IMR-90 (cell line): ENCODE measurements at regions not wholly inside any gene's neighbourhood (a gene's known extent, or its start where the extent isn't known, plus 50 kb on each side); places are given as distances from the start of the nearest gene placed in this dataset.

Experiments
- ATAC-seq: fragments of 200-7000 bp; cut with Tn5 transposase; 2 replicates; pipeline ENCODE4 v1.9.1; 2020; ENCODE audit warnings: low read depth, mild to moderate bottlenecking, moderate library complexity
- BruUV-seq: library from RNA; stranded (reverse); fragments of 400-500 nt; replicated peaks from 2 replicates; lab custom pipeline; 2021; lab: Mats Ljungman, UMichigan
- CTCF ChIA-PET: fragments of 300-600 bp; formaldehyde crosslinking; extraction: SDS; loops from one replicate; lab custom pipeline; 2021; ENCODE audit warnings: antibody characterized with exemption; lab: Yijun Ruan, JAX
- POLR2A ChIA-PET: fragments of 300-600 bp; sonication (Branson Sonifier 250); formaldehyde crosslinking; loops from one replicate; lab custom pipeline; 2022; ENCODE audit warnings: antibody characterized with exemption; ENCODE audit not compliant: unreplicated experiment; lab: Charles Lee
- DNase-seq: peaks from one replicate; pipeline ENCODE4 v3.0.0; 2013
- H2AFZ ChIP-seq: replicated peaks from 2 replicates; pipeline ENCODE3; 2013; ENCODE audit warnings: low read length, mild to moderate bottlenecking; ENCODE audit not compliant: poor library complexity
- H2AK5ac ChIP-seq: 2 replicates; pipeline ENCODE4 v1.6.1; 2013; ENCODE audit warnings: low read depth, low read length, inconsistent platforms
- H2AK9ac ChIP-seq: replicated peaks from 2 replicates; pipeline ENCODE3; 2013; ENCODE audit warnings: mild to moderate bottlenecking, low read depth, low read length, moderate library complexity; ENCODE audit not compliant: poor library complexity
- H2BK120ac ChIP-seq: 2 replicates; pipeline ENCODE4 v1.6.1; 2013; ENCODE audit warnings: low read depth, low read length, inconsistent platforms
- H2BK15ac ChIP-seq: 3 replicates; pipeline ENCODE4 v1.6.1; 2013; ENCODE audit warnings: low read depth, low read length, inconsistent platforms
- H2BK20ac ChIP-seq: 2 replicates; pipeline ENCODE4 v1.6.1; 2013; ENCODE audit warnings: low read depth, mild to moderate bottlenecking, inconsistent platforms, low read length, moderate library complexity
- H2BK5ac ChIP-seq: 2 replicates; pipeline ENCODE4 v1.6.1; 2013; ENCODE audit warnings: mild to moderate bottlenecking, low read depth, low read length, inconsistent platforms; ENCODE audit not compliant: poor library complexity, severe bottlenecking
- H3K14ac ChIP-seq: replicated peaks from 2 replicates; pipeline ENCODE4 v1.6.1; 2013; ENCODE audit warnings: low read depth, low read length, inconsistent platforms
- H3K18ac ChIP-seq: 2 replicates; pipeline ENCODE4 v1.6.1; 2013; ENCODE audit warnings: low read depth, low read length, control low read depth
- H3K23ac ChIP-seq: 2 replicates; pipeline ENCODE4 v1.6.1; 2013; ENCODE audit warnings: low read depth, low read length, inconsistent platforms
- H3K27ac ChIP-seq: 2 replicates; pipeline ENCODE4 v1.5.1; 2013; ENCODE audit warnings: mild to moderate bottlenecking, control low read depth, low read length; ENCODE audit not compliant: insufficient read depth
- H3K27me3 ChIP-seq: 2 replicates; pipeline ENCODE4 v1.6.1; 2013; ENCODE audit warnings: low read length; ENCODE audit not compliant: control insufficient read depth, insufficient read depth
- H3K36me3 ChIP-seq: 2 replicates; pipeline ENCODE4 v1.6.1; 2013; ENCODE audit warnings: low read length, mixed read lengths; ENCODE audit not compliant: control insufficient read depth, insufficient read depth
- H3K4ac ChIP-seq: 2 replicates; pipeline ENCODE4 v1.6.1; 2013; ENCODE audit warnings: low read depth, low read length, inconsistent platforms
- H3K4me1 ChIP-seq: 2 replicates; pipeline ENCODE4 v1.6.1; 2013; ENCODE audit warnings: low read length, mixed read lengths; ENCODE audit not compliant: control insufficient read depth, insufficient read depth
- H3K4me2 ChIP-seq: 2 replicates; pipeline ENCODE4 v1.6.1; 2013; ENCODE audit warnings: low read depth, mild to moderate bottlenecking, control low read depth, low read length, moderate library complexity
- H3K4me3 ChIP-seq: 2 replicates; pipeline ENCODE4 v1.5.1; 2013; ENCODE audit warnings: low read depth, mild to moderate bottlenecking, control low read depth, low read length, moderate library complexity; ENCODE audit not compliant: insufficient read depth
- H3K56ac ChIP-seq: 2 replicates; pipeline ENCODE4 v1.6.1; 2013; ENCODE audit warnings: low read length, inconsistent platforms; ENCODE audit not compliant: insufficient read depth; ENCODE audit errors: extremely low read depth
- H3K79me1 ChIP-seq, 2 experiments: 2 replicates each; pipeline ENCODE4 v1.6.1; 2013; ENCODE audit warnings: low read length in 2 of 2, inconsistent platforms in 1 of 2, low read depth in 1 of 2
- H3K9ac ChIP-seq: 2 replicates; pipeline ENCODE4 v1.6.1; 2013; ENCODE audit warnings: low read depth, low read length, control low read depth
- H3K9me1 ChIP-seq: 2 replicates; pipeline ENCODE4 v1.6.1; 2013; ENCODE audit warnings: low read length, inconsistent platforms; ENCODE audit not compliant: insufficient read depth
- H3K9me3 ChIP-seq: 2 replicates; pipeline ENCODE4 v1.6.1; 2013; ENCODE audit warnings: low read length; ENCODE audit not compliant: control insufficient read depth, insufficient read depth
- H4K20me1 ChIP-seq: 2 replicates; pipeline ENCODE4 v1.6.1; 2013; ENCODE audit warnings: low read length, inconsistent platforms; ENCODE audit not compliant: insufficient read depth
- H4K5ac ChIP-seq: 2 replicates; pipeline ENCODE4 v1.6.1; 2013; ENCODE audit warnings: mild to moderate bottlenecking, low read depth, low read length, control low read depth
- H4K8ac ChIP-seq, 2 experiments: 2 replicates each; pipeline ENCODE4 v1.6.1; 2013; ENCODE audit warnings: low read depth in 2 of 2, low read length in 2 of 2, control low read depth in 1 of 2, inconsistent platforms in 1 of 2
- H4K91ac ChIP-seq: 2 replicates; pipeline ENCODE4 v1.6.1; 2013; ENCODE audit warnings: low read depth, low read length, inconsistent platforms; ENCODE audit not compliant: insufficient read depth
- MAFK ChIP-seq: IDR thresholded peaks from 2 replicates; pipeline ENCODE4 v1.6.1; 2012; ENCODE audit warnings: low read depth, low read length, improper control_type of control experiment
- WGBS, 2 experiments: methylation state at CpG; one replicate each; pipeline versions ENCODE4 v1.1.5 to v1.1.7; 2013; ENCODE audit warnings: missing lambda C conversion rate in 2 of 2; ENCODE audit not compliant: insufficient read length in 1 of 2; ENCODE audit errors: extremely low coverage in 2 of 2; 5-methylcytosine and 5-hydroxymethylcytosine counted together
- dilution Hi-C: fragments of 300-500 bp; cut with HindIII; formaldehyde crosslinking; loops from one replicate; pipeline ENCODE4 v1.14.3; 2018; ENCODE audit warnings: low sequenced_read_pairs; ENCODE audit not compliant: unreplicated experiment
- in situ Hi-C: fragments of 300-500 bp; cut with MboI; formaldehyde crosslinking; loops from 3 replicates; pipeline ENCODE4 v1.14.3; 2019; ENCODE audit warnings: low sequenced_read_pairs, inconsistent platforms, mixed read lengths
- intact Hi-C: fragments of 100-400 bp; cut with micrococcal nuclease; formaldehyde crosslinking; loops from 2 replicates; pipeline ENCODE4 v1.10.0; 2022

GRCh38 chr16:8426569-8426968, 163.7 kb downstream of the TMEM114 start:
- ATAC-seq (no peak), DNase-seq (no peak)
- Histone ChIP-seq H3K27me3 (no peaks in the 10 kb centered on the region), H3K27ac (no peak overlapping the region), H4K91ac (no peak overlapping the region), H3K9me1 (no peaks in the 10 kb centered on the region), H3K4me1 (no peaks in the 10 kb centered on the region), H2BK15ac (no peak overlapping the region), H4K20me1 (no peaks in the 10 kb centered on the region), H2BK5ac (no peak overlapping the region), H3K4ac (no peak overlapping the region), H3K23ac (no peak overlapping the region), H4K5ac (no peak overlapping the region), H3K4me2 (no peak overlapping the region), H2BK120ac (no peak overlapping the region), H2AK5ac (no peak overlapping the region), H2AK9ac (no peak overlapping the region), H4K8ac (no peak overlapping the region), H3K9ac (no peak overlapping the region), H2BK20ac (no peak overlapping the region), H3K56ac (no peak overlapping the region), H3K79me1 (no peaks in the 10 kb centered on the region), H3K14ac (no peak overlapping the region), H2AFZ (no peak overlapping the region), H3K18ac (no peak overlapping the region), H3K36me3 (no peaks in the 10 kb centered on the region), H3K9me3 (peaks cover 14% of the 10 kb centered on the region), H3K4me3 (no peak overlapping the region)
- dilution Hi-C loops: no loop called here
- POLR2A ChIA-PET: no interaction called here
- CTCF ChIA-PET: interaction anchor here (1.3 kb wide), 1 partner anchor 11 kb away, joined by 6 read pairs; no protein-coding TSS in a partner anchor
- TF ChIP-seq MAFK: no peak
- no TSS peak for BruUV-seq
- in situ Hi-C loops: no loop called here
- 19% methylated on average over 3 of the region's 4 CpGs; no CpG with 5 or more reads in 1 of the 2 experiments for WGBS, 2 experiments
- intact Hi-C loops: no loop called here
